ENCODE measurements at regions not wholly inside any gene's neighbourhood (a gene's known extent, or its start where the extent isn't known, plus 50 kb on each side); places are given as distances from the start of the nearest gene placed in this dataset.

- Histone ChIP-seq H2AFZ (ENCODE audit: low read depth, low read length) (no peak overlapping the region), H3K27me3 (ENCODE audit: insufficient read depth, low read length) (no peaks in the 10 kb centered on the region), H3K4me2 (ENCODE audit: low read length) (no peak overlapping the region), H3K36me3 (ENCODE audit: insufficient read depth, low read length) (no peaks in the 10 kb centered on the region), H4K20me1 (ENCODE audit: insufficient read depth, low read length) (no peaks in the 10 kb centered on the region), H3K79me2 (ENCODE audit: insufficient read depth, low read length) (no peaks in the 10 kb centered on the region), H3K9ac (ENCODE audit: low read length) (no peak overlapping the region), H3K9me3 (ENCODE audit: insufficient read depth, low read depth, low read length) (no peaks in the 10 kb centered on the region), H3K4me1 (ENCODE audit: insufficient read depth, low read length) (no peaks in the 10 kb centered on the region), H3K27ac (ENCODE audit: low read depth, low read length) (no peak overlapping the region), H3K4me3 (ENCODE audit: insufficient read depth, low read depth, low read length) (no peak overlapping the region)
- Mint-ChIP-seq H3K4me3 (ENCODE audit: unreplicated experiment) (no peak overlapping the region), H3K4me1 (ENCODE audit: low read depth, unreplicated experiment) (no peaks in the 10 kb centered on the region), H3K27ac (ENCODE audit: unreplicated experiment) (no peak overlapping the region), H3K36me3 (ENCODE audit: low read depth, unreplicated experiment) (no peaks in the 10 kb centered on the region), H3K9me3 (ENCODE audit: unreplicated experiment) (peaks cover 11% of the 10 kb centered on the region), H3K27me3 (ENCODE audit: low read depth, unreplicated experiment) (no peaks in the 10 kb centered on the region)
- DNase-seq (ENCODE audit: low read depth) (no peak), FAIRE-seq (no peak)
- TF ChIP-seq CTCF (IDR thresholded peaks at IDR 0.05; ENCODE audit: insufficient read depth, low read depth, low read length) (no peak), EZH2 (IDR thresholded peaks at IDR 0.05; ENCODE audit: insufficient read depth, low read length) (no peak)
Measured at GRCh38 chr7:67976490-67976889, 979.9 kb downstream of the TYW1 start.

- H3K4me2 ChIP-seq (ENCODE audit: low read length) = no peak overlapping the region
- H3K4me3 Mint-ChIP-seq (ENCODE audit: unreplicated experiment) = no peak overlapping the region
- H3K27ac Mint-ChIP-seq (ENCODE audit: unreplicated experiment) = no peak overlapping the region
- no peaks in the 10 kb centered on the region for H3K36me3 ChIP-seq (ENCODE audit: insufficient read depth, low read length)
- no peak overlapping the region for H3K9ac ChIP-seq (ENCODE audit: low read length)
- FAIRE-seq = no peak
- H3K4me1 Mint-ChIP-seq (ENCODE audit: low read depth, unreplicated experiment) = no peaks in the 10 kb centered on the region
- no peak overlapping the region for H2AFZ ChIP-seq (ENCODE audit: low read depth, low read length)
- no peaks in the 10 kb centered on the region for H3K4me1 ChIP-seq (ENCODE audit: insufficient read depth, low read length)
- H4K20me1 ChIP-seq (ENCODE audit: insufficient read depth, low read length) = no peaks in the 10 kb centered on the region
- TF ChIP-seq EZH2 (IDR thresholded peaks at IDR 0.05; ENCODE audit: insufficient read depth, low read length) (no peak), CTCF (IDR thresholded peaks at IDR 0.05; ENCODE audit: insufficient read depth, low read depth, low read length) (no peak)
- H3K9me3 ChIP-seq (ENCODE audit: insufficient read depth, low read depth, low read length) = no peaks in the 10 kb centered on the region
- H3K27ac ChIP-seq (ENCODE audit: low read depth, low read length) = no peak overlapping the region
- no peaks in the 10 kb centered on the region for H3K36me3 Mint-ChIP-seq (ENCODE audit: low read depth, unreplicated experiment)
- H3K27me3 Mint-ChIP-seq (ENCODE audit: low read depth, unreplicated experiment) = no peaks in the 10 kb centered on the region
- no peak for DNase-seq (ENCODE audit: low read depth)
- no peaks in the 10 kb centered on the region for H3K79me2 ChIP-seq (ENCODE audit: insufficient read depth, low read length)
- no peak overlapping the region for H3K4me3 ChIP-seq (ENCODE audit: insufficient read depth, low read depth, low read length)
- H3K27me3 ChIP-seq (ENCODE audit: insufficient read depth, low read length) = no peaks in the 10 kb centered on the region
- H3K9me3 Mint-ChIP-seq (ENCODE audit: unreplicated experiment) = peaks cover 10% of the 10 kb centered on the region
Measured at GRCh38 chr7:67983486-67983885, 986.9 kb downstream of the TYW1 start.

GRCh38 chr7:67984326-67984725 is 987.7 kb downstream of the TYW1 start:
- Histone ChIP-seq H3K36me3 (ENCODE audit: insufficient read depth, low read length) (no peaks in the 10 kb centered on the region), H3K27me3 (ENCODE audit: insufficient read depth, low read length) (no peaks in the 10 kb centered on the region), H3K79me2 (ENCODE audit: insufficient read depth, low read length) (no peaks in the 10 kb centered on the region), H4K20me1 (ENCODE audit: insufficient read depth, low read length) (no peaks in the 10 kb centered on the region), H3K4me3 (ENCODE audit: insufficient read depth, low read depth, low read length) (no peak overlapping the region), H3K9me3 (ENCODE audit: insufficient read depth, low read depth, low read length) (no peaks in the 10 kb centered on the region), H3K4me2 (ENCODE audit: low read length) (no peak overlapping the region), H3K27ac (ENCODE audit: low read depth, low read length) (no peak overlapping the region), H2AFZ (ENCODE audit: low read depth, low read length) (no peak overlapping the region), H3K4me1 (ENCODE audit: insufficient read depth, low read length) (no peaks in the 10 kb centered on the region), H3K9ac (ENCODE audit: low read length) (no peak overlapping the region)
- H3K4me1 Mint-ChIP-seq (ENCODE audit: low read depth, unreplicated experiment) = no peaks in the 10 kb centered on the region
- no peak for TF ChIP-seq CTCF (IDR thresholded peaks at IDR 0.05; ENCODE audit: insufficient read depth, low read depth, low read length)
- TF ChIP-seq EZH2 (IDR thresholded peaks at IDR 0.05; ENCODE audit: insufficient read depth, low read length) = no peak
- H3K27ac Mint-ChIP-seq (ENCODE audit: unreplicated experiment) = no peak overlapping the region
- H3K4me3 Mint-ChIP-seq (ENCODE audit: unreplicated experiment) = no peak overlapping the region
- DNase-seq (ENCODE audit: low read depth) = no peak
- H3K27me3 Mint-ChIP-seq (ENCODE audit: low read depth, unreplicated experiment) = no peaks in the 10 kb centered on the region
- no peaks in the 10 kb centered on the region for H3K36me3 Mint-ChIP-seq (ENCODE audit: low read depth, unreplicated experiment)
- H3K9me3 Mint-ChIP-seq (ENCODE audit: unreplicated experiment) = peaks cover 10% of the 10 kb centered on the region
- no peak for FAIRE-seq

Data from astrocyte (in vitro differentiated cells and primary cell).